Left colon (tissue), 2 donors: ENCODE measurements at regions not wholly inside any gene's neighbourhood (a gene's known extent, or its start where the extent isn't known, plus 50 kb on each side); places are given as distances from the start of the nearest gene placed in this dataset.

ENCODE experiments used
- ATAC-seq: fragments of 200-7000 bp; cut with Tn5 transposase; one replicate; pipeline ENCODE4 v1.9.1; 2020; ENCODE audit warnings: mild to moderate bottlenecking, moderate library complexity
- DNase-seq, 2 donors: peaks; one replicate each; pipeline ENCODE4 v3.0.0-alpha.2; 2020
- intact Hi-C, 2 donors: fragments of 100-400 bp; cut with DNase I in 1 of 2; cut with micrococcal nuclease in 1 of 2; formaldehyde crosslinking; loops; one replicate each; pipeline versions ENCODE4 v1.11.2 to v1.14.0; 2022; cut with DNase I, micrococcal nuclease
- donor health status: DM: no; HTN: no; CAD: no.
- donor health status: DM: yes; HTN: yes; CAD: no.

DNA sequence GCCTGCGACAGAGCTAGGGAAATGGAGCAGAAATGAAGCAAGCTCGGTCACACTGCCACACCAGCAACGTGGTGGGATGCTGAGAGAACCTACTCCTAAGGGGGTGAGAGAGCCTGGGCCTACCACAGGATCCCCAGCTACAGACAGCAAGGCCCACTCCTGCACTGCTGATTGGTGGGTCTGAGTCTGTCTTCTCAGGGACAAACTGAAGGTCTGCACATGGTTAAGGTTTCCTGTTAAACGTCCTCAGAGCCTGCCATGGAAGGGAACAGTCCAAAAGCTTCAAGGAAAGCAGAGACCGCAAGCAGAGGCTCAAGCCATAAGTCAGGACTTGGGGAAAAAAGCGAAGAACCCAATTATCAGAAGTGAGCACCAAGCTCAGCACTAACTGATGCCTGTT, 53.5 kb upstream of the MED4 start:
- DNase-seq (no peak), ATAC-seq (no peak)
- intact Hi-C loops, result no loop called here

DNA sequence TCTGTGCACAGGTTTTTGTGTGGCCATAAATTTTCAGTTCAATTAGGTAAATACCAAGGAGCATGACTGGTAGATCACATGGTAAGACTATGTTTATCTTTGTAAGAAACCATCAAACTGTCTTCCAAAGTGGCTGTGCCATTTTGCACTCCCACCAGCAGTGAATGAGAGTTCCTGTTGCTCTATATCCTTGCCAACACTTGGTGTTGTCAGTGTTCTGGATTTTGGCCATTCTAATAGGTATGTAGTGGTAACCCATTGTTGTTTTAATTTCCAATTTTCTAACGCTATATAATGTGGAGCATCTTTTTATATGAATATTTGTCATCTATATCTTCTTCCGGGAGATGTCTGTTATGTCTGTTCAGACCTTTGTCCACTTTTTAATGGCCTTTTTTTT, 51.7 kb upstream of the MED4 start:
- intact Hi-C loops, result no loop called here
- DNase-seq (no peak), ATAC-seq (no peak)

DNA sequence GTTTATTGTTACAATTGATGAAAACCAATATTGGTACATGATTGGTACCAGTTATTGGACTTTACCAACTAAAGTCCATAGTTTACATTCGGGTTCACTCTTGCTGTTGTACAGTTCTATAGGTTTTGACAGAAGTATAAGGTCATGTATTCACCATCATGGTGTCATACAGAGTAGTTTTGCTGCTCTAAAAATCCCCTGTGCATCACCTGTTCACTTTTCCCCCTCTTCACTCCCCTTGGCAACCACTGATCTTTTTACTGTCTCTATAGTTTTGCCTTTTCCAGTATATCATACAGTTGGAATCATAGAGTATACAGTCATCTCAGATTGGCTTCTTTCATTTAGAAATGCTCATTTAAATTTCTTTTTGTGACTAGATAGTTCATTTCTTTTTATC, 51.2 kb upstream of the MED4 start:
- ATAC-seq, result no peak
- intact Hi-C loops, result no loop called here
- DNase-seq, result no peak
